Left renal pelvis (tissue), 4 donors: ENCODE measurements at regions not wholly inside any gene's neighbourhood (a gene's known extent, or its start where the extent isn't known, plus 50 kb on each side); places are given as distances from the start of the nearest gene placed in this dataset.

Experiments used
- DNase-seq, 4 donors: peaks; one replicate each; pipeline ENCODE4 v3.0.0-alpha.2; 2013; ENCODE audit warnings: low read depth in 4 of 4, low spot score in 3 of 4

GRCh38 chr7:25951414-25952260, 200.4 kb upstream of the NFE2L3 start:
- peak in 1 of 4 donors; percentile 43 for DNase-seq

GRCh38 chr7:25952261-25953057, 199.5 kb upstream of the NFE2L3 start:
- DNase-seq = no peak

GRCh38 chr7:25953859-25954258, 198.1 kb upstream of the NFE2L3 start:
- DNase-seq = no peak

GRCh38 chr7:25954395-25954794, 197.6 kb upstream of the NFE2L3 start:
- no peak for DNase-seq

GRCh38 chr7:25959168-25959734, 192.7 kb upstream of the NFE2L3 start:
- no peak for DNase-seq

- no peak for DNase-seq
Measured at GRCh38 chr7:25963733-25964132, 188.3 kb upstream of the NFE2L3 start.

- DNase-seq = no peak
Measured at GRCh38 chr7:25964483-25964991, 187.5 kb upstream of the NFE2L3 start.

GRCh38 chr7:25965405-25966123, 186.4 kb upstream of the NFE2L3 start:
- no peak for DNase-seq

- no peak for DNase-seq
Measured at GRCh38 chr7:25966469-25966868, 185.5 kb upstream of the NFE2L3 start.

GRCh38 chr7:25967278-25968204, 184.5 kb upstream of the NFE2L3 start:
- DNase-seq = no peak

- no peak for DNase-seq
Measured at GRCh38 chr7:25968205-25968993, 183.6 kb upstream of the NFE2L3 start.

- DNase-seq = no peak
Measured at GRCh38 chr7:25970356-25970755, 181.6 kb upstream of the NFE2L3 start.

- DNase-seq = no peak
Measured at GRCh38 chr7:25970911-25971310, 181.1 kb upstream of the NFE2L3 start.

- no peak for DNase-seq
Measured at GRCh38 chr7:25976630-25977029, 175.4 kb upstream of the NFE2L3 start.

- DNase-seq = no peak
Measured at GRCh38 chr7:25978466-25978865, 173.5 kb upstream of the NFE2L3 start.

GRCh38 chr7:25979605-25980004, 172.4 kb upstream of the NFE2L3 start:
- no peak for DNase-seq

GRCh38 chr7:25982684-25983083, 169.3 kb upstream of the NFE2L3 start:
- no peak for DNase-seq

GRCh38 chr7:25985196-25985595, 166.8 kb upstream of the NFE2L3 start:
- no peak for DNase-seq

- DNase-seq = no peak
Measured at GRCh38 chr7:25988640-25989039, 163.4 kb upstream of the NFE2L3 start.
